SK-N-SH treated with all-trans-retinoic acid at 6 μM for 48 hours (cell line): ENCODE measurements at regions not wholly inside any gene's neighbourhood (a gene's known extent, or its start where the extent isn't known, plus 50 kb on each side); places are given as distances from the start of the nearest gene placed in this dataset.

ENCODE experiments used
- ARNTL ChIP-seq: fragments of 450-650 bp; formaldehyde crosslinking; IDR thresholded peaks from 2 replicates; pipeline ENCODE4 v1.5.0; 2020; ENCODE audit warnings: low read depth, mild to moderate bottlenecking, moderate library complexity, borderline replicate concordance
- CSDC2 ChIP-seq: fragments of 250-450 bp; sonication (Bioruptor Pico); IDR thresholded peaks from 2 replicates; pipeline ENCODE4 v1.5.0; 2020; ENCODE audit warnings: mild to moderate bottlenecking, moderate library complexity
- PATZ1 ChIP-seq: fragments of 250-450 bp; sonication (Bioruptor Pico); IDR thresholded peaks from 2 replicates; pipeline ENCODE4 v1.8.0; 2020; ENCODE audit warnings: mild to moderate bottlenecking, moderate library complexity, borderline replicate concordance
- PPARA ChIP-seq: fragments of 250-450 bp; sonication (Bioruptor Pico); IDR thresholded peaks from 2 replicates; pipeline ENCODE4 v1.5.0; 2020; ENCODE audit warnings: mild to moderate bottlenecking, borderline replicate concordance
- RARB ChIP-seq: fragments of 250-450 bp; sonication (Bioruptor Pico); IDR thresholded peaks from 2 replicates; pipeline ENCODE4 v1.8.0; 2021; ENCODE audit warnings: mild to moderate bottlenecking, moderate library complexity
- TCF4 ChIP-seq: fragments of 250-450 bp; sonication (Bioruptor Pico); IDR thresholded peaks from 2 replicates; pipeline ENCODE4 v1.8.0; 2021; ENCODE audit warnings: mild to moderate bottlenecking, moderate library complexity, borderline replicate concordance
- TOX ChIP-seq: fragments of 250-450 bp; sonication (Bioruptor Pico); IDR thresholded peaks from 2 replicates; pipeline ENCODE4 v1.8.0; 2021; ENCODE audit warnings: mild to moderate bottlenecking, moderate library complexity, borderline replicate concordance
- ZC3H10 ChIP-seq: fragments of 250-450 bp; sonication (Bioruptor Pico); IDR thresholded peaks from 2 replicates; pipeline ENCODE4 v1.5.1; 2021; ENCODE audit warnings: mild to moderate bottlenecking, moderate library complexity
- ZFP3 ChIP-seq: fragments of 250-450 bp; sonication (Bioruptor Pico); IDR thresholded peaks from 2 replicates; pipeline ENCODE4 v1.5.0; 2020; ENCODE audit warnings: mild to moderate bottlenecking, moderate library complexity
- ZFP30 ChIP-seq: fragments of 450-650 bp; formaldehyde crosslinking; IDR thresholded peaks from 2 replicates; pipeline ENCODE4 v1.5.0; 2022; ENCODE audit warnings: mild to moderate bottlenecking, moderate library complexity
- ZNF70 ChIP-seq: fragments of 450-650 bp; formaldehyde crosslinking; IDR thresholded peaks from 2 replicates; pipeline ENCODE4 v1.5.0; 2020; ENCODE audit warnings: mild to moderate bottlenecking, moderate library complexity
- ZNF8 ChIP-seq: fragments of 450-650 bp; formaldehyde crosslinking; IDR thresholded peaks from 2 replicates; pipeline ENCODE4 v1.5.0; 2020; ENCODE audit warnings: mild to moderate bottlenecking, moderate library complexity
- TF ChIP-seq, protein P1 (sequence below): fragments of 250-450 bp; sonication (Bioruptor Pico); IDR thresholded peaks from 2 replicates; pipeline ENCODE4 v1.8.0; 2021; ENCODE audit warnings: low read depth, mild to moderate bottlenecking, moderate library complexity, borderline replicate concordance

GRCh38 chr10:31605426-31605825, 286.4 kb downstream of the ZEB1 start:
- TF ChIP-seq RARB (CRISPR knock-in tag) = no peak
- TF ChIP-seq ZFP30 (CRISPR knock-in tag) = no peak
- no peak for TF ChIP-seq ARNTL (CRISPR knock-in tag)
- TF ChIP-seq ZFP3 = no peak
- TF ChIP-seq TOX (CRISPR knock-in tag) = no peak
- TF ChIP-seq CSDC2 (CRISPR knock-in tag) = no peak
- no peak for TF ChIP-seq ZNF70 (CRISPR knock-in tag)
- no peak for TF ChIP-seq PPARA (CRISPR knock-in tag)
- TF ChIP-seq ZNF8 = no peak
- TF ChIP-seq PATZ1 (CRISPR knock-in tag) = no peak
- TF ChIP-seq, protein P1, sequence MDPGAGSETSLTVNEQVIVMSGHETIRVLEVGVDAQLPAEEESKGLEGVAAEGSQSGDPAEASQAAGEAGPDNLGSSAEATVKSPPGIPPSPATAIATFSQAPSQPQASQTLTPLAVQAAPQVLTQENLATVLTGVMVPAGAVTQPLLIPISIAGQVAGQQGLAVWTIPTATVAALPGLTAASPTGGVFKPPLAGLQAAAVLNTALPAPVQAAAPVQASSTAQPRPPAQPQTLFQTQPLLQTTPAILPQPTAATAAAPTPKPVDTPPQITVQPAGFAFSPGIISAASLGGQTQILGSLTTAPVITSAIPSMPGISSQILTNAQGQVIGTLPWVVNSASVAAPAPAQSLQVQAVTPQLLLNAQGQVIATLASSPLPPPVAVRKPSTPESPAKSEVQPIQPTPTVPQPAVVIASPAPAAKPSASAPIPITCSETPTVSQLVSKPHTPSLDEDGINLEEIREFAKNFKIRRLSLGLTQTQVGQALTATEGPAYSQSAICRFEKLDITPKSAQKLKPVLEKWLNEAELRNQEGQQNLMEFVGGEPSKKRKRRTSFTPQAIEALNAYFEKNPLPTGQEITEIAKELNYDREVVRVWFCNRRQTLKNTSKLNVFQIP = no peak
- no peak for TF ChIP-seq ZC3H10 (CRISPR knock-in tag)
- no peak for TF ChIP-seq TCF4
